WTC11 (cell line): ENCODE measurements at regions not wholly inside any gene's neighbourhood (a gene's known extent, or its start where the extent isn't known, plus 50 kb on each side); places are given as distances from the start of the nearest gene placed in this dataset.

Source experiments
- ATAC-seq: fragments of 200-7000 bp; cut with Tn5 transposase; 2 replicates; pipeline ENCODE4 v1.10.0; 2021; ENCODE audit warnings: mild to moderate bottlenecking, moderate library complexity
- CTCF ChIA-PET: fragments of 300-600 bp; sonication (Branson Sonifier 250); formaldehyde crosslinking; loops from one replicate; lab custom pipeline; 2021; ENCODE audit warnings: antibody characterized with exemption; lab: Charles Lee
- POLR2A ChIA-PET: fragments of 350-600 bp; sonication (Branson Sonifier 250); formaldehyde crosslinking; loops from one replicate; lab custom pipeline; 2021; ENCODE audit warnings: antibody characterized with exemption; lab: Charles Lee
- DNase-seq: peaks from one replicate; pipeline ENCODE4 v3.0.0; 2021; ENCODE audit warnings: low spot score
- H3K27ac Mint-ChIP-seq: 2 replicates; pipeline ENCODE4 v1.8.0; 2021; ENCODE audit warnings: mixed read lengths
- H3K27me3 Mint-ChIP-seq: 2 replicates; pipeline ENCODE4 v1.8.0; 2021; ENCODE audit warnings: low read depth, mild to moderate bottlenecking, moderate library complexity, mixed read lengths
- H3K36me3 Mint-ChIP-seq: 2 replicates; pipeline ENCODE4 v1.8.0; 2021; ENCODE audit warnings: mixed read lengths
- H3K4me1 Mint-ChIP-seq: 2 replicates; pipeline ENCODE4 v1.8.0; 2022; ENCODE audit warnings: mixed read lengths
- H3K4me3 Mint-ChIP-seq: 2 replicates; pipeline ENCODE4 v1.8.0; 2021; ENCODE audit warnings: mild to moderate bottlenecking, moderate library complexity, mixed read lengths
- H3K9me3 Mint-ChIP-seq: 2 replicates; pipeline ENCODE4 v1.8.0; 2021; ENCODE audit warnings: mixed read lengths
- AFF4 ChIP-seq: sonication (generic); formaldehyde crosslinking; IDR thresholded peaks from 2 replicates; pipeline ENCODE4 v1.8.1; 2023; ENCODE audit warnings: mild to moderate bottlenecking, missing genetic modification reagents, borderline replicate concordance
- AR ChIP-seq: fragments of 250-450 bp; sonication (Bioruptor Pico); IDR thresholded peaks from 2 replicates; pipeline ENCODE4 v1.9.0; 2021; ENCODE audit warnings: mild to moderate bottlenecking
- ARID4B ChIP-seq: sonication (generic); formaldehyde crosslinking; IDR thresholded peaks from 2 replicates; pipeline ENCODE4 v1.8.0; 2023; ENCODE audit warnings: missing genetic modification reagents, mild to moderate bottlenecking, borderline replicate concordance
- ATF1 ChIP-seq: sonication (generic); formaldehyde crosslinking; IDR thresholded peaks from 2 replicates; pipeline ENCODE4 v1.8.1; 2023; ENCODE audit warnings: mild to moderate bottlenecking, moderate library complexity, missing genetic modification reagents
- ATF3 ChIP-seq: sonication (generic); formaldehyde crosslinking; conservative IDR thresholded peaks from 2 replicates; pipeline ENCODE4 v1.8.1; 2022; ENCODE audit warnings: mild to moderate bottlenecking, missing genetic modification reagents
- CBFB ChIP-seq: sonication (generic); formaldehyde crosslinking; IDR thresholded peaks from 2 replicates; pipeline ENCODE4 v1.8.1; 2022; ENCODE audit warnings: mild to moderate bottlenecking, low read depth, missing genetic modification reagents
- CTCF ChIP-seq: fragments of 200-600 bp; IDR thresholded peaks from 2 replicates; pipeline ENCODE4 v1.8.0; 2022; ENCODE audit warnings: antibody characterized with exemption
- MYBL2 ChIP-seq: sonication (generic); formaldehyde crosslinking; IDR thresholded peaks from 2 replicates; pipeline ENCODE4 v1.8.1; 2023; ENCODE audit warnings: mild to moderate bottlenecking, moderate library complexity, missing genetic modification reagents
- NFATC4 ChIP-seq: fragments of 250-450 bp; sonication (Bioruptor Pico); IDR thresholded peaks from 2 replicates; pipeline ENCODE4 v1.9.0; 2021; ENCODE audit warnings: mild to moderate bottlenecking
- RORB ChIP-seq: fragments of 250-450 bp; sonication (Bioruptor Pico); IDR thresholded peaks from 2 replicates; pipeline ENCODE4 v1.9.0; 2021; ENCODE audit warnings: mild to moderate bottlenecking
- STAT6 ChIP-seq: sonication (generic); formaldehyde crosslinking; conservative IDR thresholded peaks from 2 replicates; pipeline ENCODE4 v1.8.1; 2023; ENCODE audit warnings: mild to moderate bottlenecking, low read depth, missing genetic modification reagents, moderate library complexity
- TP53 ChIP-seq: sonication (generic); formaldehyde crosslinking; IDR thresholded peaks from 2 replicates; pipeline ENCODE4 v1.8.1; 2023; ENCODE audit warnings: mild to moderate bottlenecking, missing genetic modification reagents
- USF1 ChIP-seq: sonication (generic); formaldehyde crosslinking; IDR thresholded peaks from 2 replicates; pipeline ENCODE4 v1.8.0; 2022; ENCODE audit warnings: mild to moderate bottlenecking, missing genetic modification reagents
- USF2 ChIP-seq: sonication (generic); formaldehyde crosslinking; IDR thresholded peaks from 2 replicates; pipeline ENCODE4 v1.8.1; 2023; ENCODE audit warnings: mild to moderate bottlenecking, missing genetic modification reagents, moderate library complexity
- ZMAT4 ChIP-seq: fragments of 250-450 bp; sonication (Bioruptor Pico); IDR thresholded peaks from 2 replicates; pipeline ENCODE4 v1.9.0; 2021; ENCODE audit warnings: mild to moderate bottlenecking
- ZNF263 ChIP-seq: sonication (generic); formaldehyde crosslinking; IDR thresholded peaks from 2 replicates; pipeline ENCODE4 v1.8.1; 2022; ENCODE audit warnings: low read depth, mild to moderate bottlenecking, moderate library complexity, missing genetic modification reagents
- ZNF425 ChIP-seq: fragments of 250-450 bp; sonication (Bioruptor Pico); conservative IDR thresholded peaks from 2 replicates; pipeline ENCODE4 v1.9.0; 2021; ENCODE audit warnings: mild to moderate bottlenecking

GRCh38 chr4:134610172-134610571 lies 408.6 kb upstream of the PABPC4L start:
- Mint-ChIP-seq H3K9me3 (peaks cover 8% of the 10 kb centered on the region), H3K27me3 (no peaks in the 10 kb centered on the region), H3K4me3 (no peak overlapping the region), H3K4me1 (no peaks in the 10 kb centered on the region), H3K27ac (no peak overlapping the region), H3K36me3 (peaks cover 3% of the 10 kb centered on the region)
- ChIA-PET CTCF (no interaction called here), POLR2A (no interaction called here)
- DNase-seq = no peak
- no peak for ATAC-seq
- TF ChIP-seq ATF3 (CRISPR knock-in tag) = no peak
- TF ChIP-seq TP53 (CRISPR knock-in tag) = no peak
- no peak for TF ChIP-seq ZNF425 (CRISPR knock-in tag)
- no peak for TF ChIP-seq ZNF263
- no peak for TF ChIP-seq MYBL2 (CRISPR knock-in tag)
- TF ChIP-seq CTCF = no peak
- TF ChIP-seq AFF4 (CRISPR knock-in tag) = no peak
- TF ChIP-seq ZMAT4 (CRISPR knock-in tag) = no peak
- TF ChIP-seq USF1 (CRISPR knock-in tag) = no peak
- TF ChIP-seq ARID4B (CRISPR knock-in tag) = no peak
- TF ChIP-seq RORB = no peak
- no peak for TF ChIP-seq ATF1 (CRISPR knock-in tag)
- no peak for TF ChIP-seq CBFB (CRISPR knock-in tag)
- TF ChIP-seq NFATC4 (CRISPR knock-in tag) = no peak
- TF ChIP-seq AR (CRISPR knock-in tag) = no peak
- TF ChIP-seq STAT6 = no peak
- TF ChIP-seq USF2 = no peak
